Activated naive CD8-positive, alpha-beta T cell (primary cell): ENCODE measurements at regions not wholly inside any gene's neighbourhood (a gene's known extent, or its start where the extent isn't known, plus 50 kb on each side); places are given as distances from the start of the nearest gene placed in this dataset.

Experiments
- H3K27ac Mint-ChIP-seq: one replicate; pipeline ENCODE4 v1.8.0; 2021; ENCODE audit warnings: mixed read lengths
- H3K27me3 Mint-ChIP-seq: one replicate; pipeline ENCODE4 v1.8.0; 2021; ENCODE audit warnings: mixed read lengths
- H3K36me3 Mint-ChIP-seq: one replicate; pipeline ENCODE4 v1.8.0; 2021; ENCODE audit warnings: mixed read lengths
- H3K4me1 Mint-ChIP-seq: one replicate; pipeline ENCODE4 v1.8.0; 2021; ENCODE audit warnings: low read depth, mixed read lengths
- H3K4me3 Mint-ChIP-seq: one replicate; pipeline ENCODE4 v1.8.0; 2021; ENCODE audit warnings: mild to moderate bottlenecking, mixed read lengths
- H3K9me3 Mint-ChIP-seq: one replicate; pipeline ENCODE4 v1.8.0; 2021; ENCODE audit warnings: low read depth, mixed read lengths

DNA sequence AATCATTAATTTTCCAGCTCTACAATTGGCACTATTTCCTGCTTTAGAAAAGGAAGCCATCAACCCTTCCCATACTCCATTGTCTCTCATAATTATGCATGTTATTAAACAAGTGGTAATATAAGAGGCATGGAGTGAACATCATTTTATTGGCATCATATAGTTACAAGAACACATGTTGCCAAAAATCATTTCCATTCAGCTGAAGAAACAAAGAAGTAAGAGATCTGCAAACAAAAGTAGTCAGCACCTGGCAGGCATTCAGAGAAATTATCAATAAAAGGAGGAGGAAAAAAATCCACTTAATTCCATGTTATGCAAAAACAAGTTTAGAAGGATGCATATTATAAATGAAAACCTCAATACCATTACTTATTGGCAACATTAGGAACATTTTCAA is 1208.2 kb upstream of the C9orf72 start:
- H3K4me1 Mint-ChIP-seq = no peaks in the 10 kb centered on the region
- H3K27me3 Mint-ChIP-seq = no peaks in the 10 kb centered on the region
- H3K4me3 Mint-ChIP-seq = no peak overlapping the region
- peaks cover 6% of the 10 kb centered on the region for H3K9me3 Mint-ChIP-seq
- H3K27ac Mint-ChIP-seq = no peak overlapping the region
- no peaks in the 10 kb centered on the region for H3K36me3 Mint-ChIP-seq

DNA sequence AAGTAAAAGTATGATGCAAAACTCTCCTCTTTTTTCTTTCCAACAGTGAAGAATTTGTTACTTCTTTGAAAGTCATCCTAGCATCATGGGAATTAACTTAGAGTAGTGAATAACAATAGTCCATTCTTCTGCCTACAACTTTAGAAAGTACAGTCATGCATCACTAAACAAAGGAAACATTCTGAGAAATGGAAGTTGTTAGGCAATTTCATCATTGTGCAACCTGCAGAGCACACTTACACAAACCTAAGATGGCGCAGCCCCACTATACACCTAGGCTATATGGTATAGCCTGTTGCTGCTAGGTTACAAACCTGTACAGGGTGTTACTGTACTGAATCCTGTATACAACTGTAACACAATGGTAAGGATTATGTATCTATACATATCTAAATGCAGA is 1209.3 kb upstream of the C9orf72 start:
- H3K36me3 Mint-ChIP-seq = no peaks in the 10 kb centered on the region
- H3K27me3 Mint-ChIP-seq = no peaks in the 10 kb centered on the region
- H3K27ac Mint-ChIP-seq = no peak overlapping the region
- peaks cover 6% of the 10 kb centered on the region for H3K9me3 Mint-ChIP-seq
- H3K4me1 Mint-ChIP-seq = no peaks in the 10 kb centered on the region
- no peak overlapping the region for H3K4me3 Mint-ChIP-seq

DNA sequence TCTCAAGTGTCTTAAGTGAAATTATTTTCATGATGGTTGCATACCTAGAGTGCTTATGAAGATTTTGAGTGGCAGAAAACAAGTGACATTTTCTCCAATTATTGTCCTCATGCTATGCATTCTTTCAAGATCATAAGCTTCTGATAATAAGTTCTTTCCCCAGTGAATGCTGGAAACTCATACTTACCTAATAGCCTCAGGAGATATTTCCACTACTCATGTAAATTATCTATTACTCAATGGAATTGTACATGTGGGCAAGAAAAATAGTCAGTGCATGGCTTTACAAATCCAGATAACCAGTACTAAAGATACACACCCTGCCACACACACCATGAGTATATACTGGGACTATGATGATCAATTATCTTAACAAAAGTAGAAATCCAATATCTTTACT is 1219.4 kb upstream of the C9orf72 start:
- no peak overlapping the region for H3K4me3 Mint-ChIP-seq
- H3K36me3 Mint-ChIP-seq = no peaks in the 10 kb centered on the region
- no peaks in the 10 kb centered on the region for H3K9me3 Mint-ChIP-seq
- H3K27me3 Mint-ChIP-seq = no peaks in the 10 kb centered on the region
- H3K27ac Mint-ChIP-seq = no peak overlapping the region
- H3K4me1 Mint-ChIP-seq = no peaks in the 10 kb centered on the region

DNA sequence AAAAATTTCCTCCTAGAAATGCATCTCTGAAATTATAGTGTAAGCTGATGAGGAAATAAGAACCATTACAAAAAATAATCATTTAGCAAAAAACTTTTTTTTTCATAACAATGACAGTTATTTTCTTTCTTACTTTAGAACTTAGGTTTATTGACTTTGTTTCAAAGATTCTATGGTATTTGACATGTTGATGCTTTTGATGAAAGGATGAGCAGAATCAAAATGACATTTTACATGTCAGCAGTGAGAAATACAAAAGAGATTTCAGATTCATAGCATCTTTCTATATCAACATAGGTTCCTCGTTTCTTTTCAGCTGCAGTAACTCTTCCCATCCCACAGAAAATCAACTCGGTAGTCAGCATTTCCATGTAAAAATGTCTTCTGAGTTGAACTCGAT is 1226.6 kb upstream of the C9orf72 start:
- no peaks in the 10 kb centered on the region for H3K9me3 Mint-ChIP-seq
- no peaks in the 10 kb centered on the region for H3K27me3 Mint-ChIP-seq
- H3K27ac Mint-ChIP-seq = no peak overlapping the region
- no peak overlapping the region for H3K4me3 Mint-ChIP-seq
- H3K36me3 Mint-ChIP-seq = no peaks in the 10 kb centered on the region
- no peaks in the 10 kb centered on the region for H3K4me1 Mint-ChIP-seq

- no peaks in the 10 kb centered on the region for H3K4me1 Mint-ChIP-seq
- H3K9me3 Mint-ChIP-seq = no peaks in the 10 kb centered on the region
- no peaks in the 10 kb centered on the region for H3K36me3 Mint-ChIP-seq
- H3K4me3 Mint-ChIP-seq = no peak overlapping the region
- H3K27ac Mint-ChIP-seq = no peak overlapping the region
- no peaks in the 10 kb centered on the region for H3K27me3 Mint-ChIP-seq
Observed at GRCh38 chr9:28801144-28801799, 1228.0 kb upstream of the C9orf72 start.

- H3K4me1 Mint-ChIP-seq = no peaks in the 10 kb centered on the region
- H3K4me3 Mint-ChIP-seq = no peak overlapping the region
- no peaks in the 10 kb centered on the region for H3K36me3 Mint-ChIP-seq
- H3K9me3 Mint-ChIP-seq = no peaks in the 10 kb centered on the region
- H3K27ac Mint-ChIP-seq = no peak overlapping the region
- no peaks in the 10 kb centered on the region for H3K27me3 Mint-ChIP-seq
Observed at GRCh38 chr9:28805197-28805596, 1231.9 kb upstream of the C9orf72 start.

- H3K27me3 Mint-ChIP-seq = no peaks in the 10 kb centered on the region
- H3K36me3 Mint-ChIP-seq = no peaks in the 10 kb centered on the region
- peaks cover 6% of the 10 kb centered on the region for H3K9me3 Mint-ChIP-seq
- no peak overlapping the region for H3K4me3 Mint-ChIP-seq
- H3K27ac Mint-ChIP-seq = no peak overlapping the region
- H3K4me1 Mint-ChIP-seq = no peaks in the 10 kb centered on the region
Observed at GRCh38 chr9:28808042-28808441, 1234.8 kb upstream of the C9orf72 start.

GRCh38 chr9:28810388-28811075 is 1237.3 kb upstream of the C9orf72 start:
- no peaks in the 10 kb centered on the region for H3K4me1 Mint-ChIP-seq
- H3K36me3 Mint-ChIP-seq = no peaks in the 10 kb centered on the region
- H3K27ac Mint-ChIP-seq = no peak overlapping the region
- H3K27me3 Mint-ChIP-seq = no peaks in the 10 kb centered on the region
- H3K9me3 Mint-ChIP-seq = peaks cover 6% of the 10 kb centered on the region
- no peak overlapping the region for H3K4me3 Mint-ChIP-seq

GRCh38 chr9:28820741-28821140 is 1247.5 kb upstream of the C9orf72 start:
- Mint-ChIP-seq H3K9me3 (no peaks in the 10 kb centered on the region), H3K4me3 (no peak overlapping the region), H3K36me3 (no peaks in the 10 kb centered on the region), H3K27ac (no peak overlapping the region), H3K27me3 (no peaks in the 10 kb centered on the region), H3K4me1 (no peaks in the 10 kb centered on the region)

GRCh38 chr9:28821240-28821639 is 1248.0 kb upstream of the C9orf72 start:
- H3K36me3 Mint-ChIP-seq = no peaks in the 10 kb centered on the region
- no peaks in the 10 kb centered on the region for H3K9me3 Mint-ChIP-seq
- H3K27me3 Mint-ChIP-seq = no peaks in the 10 kb centered on the region
- no peak overlapping the region for H3K4me3 Mint-ChIP-seq
- H3K27ac Mint-ChIP-seq = no peak overlapping the region
- no peaks in the 10 kb centered on the region for H3K4me1 Mint-ChIP-seq

- Mint-ChIP-seq H3K27ac (no peak overlapping the region), H3K4me3 (no peak overlapping the region), H3K4me1 (no peaks in the 10 kb centered on the region)
Observed at GRCh38 chr9:28824432-28824963, 1251.2 kb upstream of the C9orf72 start.

DNA sequence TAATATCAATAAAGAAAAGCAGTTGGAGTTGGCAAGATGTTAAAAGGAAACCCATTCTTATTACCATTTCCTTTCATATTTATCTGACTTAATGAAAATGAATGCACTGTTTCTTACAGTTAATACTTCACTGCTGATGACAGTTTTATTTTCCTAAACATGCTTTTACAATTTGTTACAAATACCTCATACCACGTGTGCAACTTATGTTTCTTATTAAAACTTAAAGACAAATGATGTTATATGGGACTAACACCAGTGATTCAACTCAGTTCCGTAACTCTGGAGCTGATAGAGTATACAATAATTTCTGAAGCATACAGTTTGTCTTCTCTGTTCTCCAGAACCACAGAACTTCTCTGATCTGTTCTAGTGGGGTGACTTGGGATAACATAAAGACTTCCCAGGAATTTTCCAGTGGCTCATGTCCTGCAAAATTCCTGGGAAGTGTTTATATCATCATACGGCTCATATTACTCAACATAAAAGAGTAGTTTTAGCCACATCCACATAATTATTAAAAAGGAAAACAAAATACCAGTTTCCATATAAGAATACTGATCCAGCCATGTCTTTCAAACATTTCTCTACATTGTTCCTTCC is 1259.0 kb upstream of the C9orf72 start:
- H3K4me3 Mint-ChIP-seq = no peak overlapping the region
- H3K27ac Mint-ChIP-seq = no peak overlapping the region
- H3K27me3 Mint-ChIP-seq = no peaks in the 10 kb centered on the region

More at GRCh38 chr9:28824432-28824963, 1251.2 kb upstream of the C9orf72 start:
- Mint-ChIP-seq H3K27me3 (no peaks in the 10 kb centered on the region), H3K9me3 (no peaks in the 10 kb centered on the region), H3K36me3 (no peaks in the 10 kb centered on the region)

DNA sequence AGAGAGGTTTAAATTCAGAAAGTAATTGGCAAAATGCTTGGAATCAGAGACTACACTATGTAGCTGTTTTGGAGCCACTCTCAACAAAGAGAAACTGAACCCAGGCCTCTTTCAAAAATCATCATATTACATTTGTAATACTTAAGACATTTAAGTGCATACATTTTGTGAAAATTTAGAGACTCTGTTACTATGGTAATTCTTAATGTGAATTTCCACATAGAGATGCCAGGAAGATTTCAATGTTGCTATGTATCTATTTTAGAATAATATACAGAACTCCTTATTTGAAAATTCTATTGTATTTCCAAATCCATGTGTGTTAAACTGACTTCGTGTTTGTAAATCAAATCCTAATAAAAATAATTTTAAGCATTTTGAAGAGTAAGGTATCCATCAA is 1260.9 kb upstream of the C9orf72 start:
- H3K36me3 Mint-ChIP-seq = no peaks in the 10 kb centered on the region
- no peaks in the 10 kb centered on the region for H3K27me3 Mint-ChIP-seq
- no peak overlapping the region for H3K4me3 Mint-ChIP-seq
- H3K4me1 Mint-ChIP-seq = no peaks in the 10 kb centered on the region
- no peaks in the 10 kb centered on the region for H3K9me3 Mint-ChIP-seq
- H3K27ac Mint-ChIP-seq = no peak overlapping the region

More for the DNA sequence above, 1259.0 kb upstream of the C9orf72 start:
- Mint-ChIP-seq H3K9me3 (no peaks in the 10 kb centered on the region), H3K36me3 (no peaks in the 10 kb centered on the region), H3K4me1 (no peaks in the 10 kb centered on the region)

DNA sequence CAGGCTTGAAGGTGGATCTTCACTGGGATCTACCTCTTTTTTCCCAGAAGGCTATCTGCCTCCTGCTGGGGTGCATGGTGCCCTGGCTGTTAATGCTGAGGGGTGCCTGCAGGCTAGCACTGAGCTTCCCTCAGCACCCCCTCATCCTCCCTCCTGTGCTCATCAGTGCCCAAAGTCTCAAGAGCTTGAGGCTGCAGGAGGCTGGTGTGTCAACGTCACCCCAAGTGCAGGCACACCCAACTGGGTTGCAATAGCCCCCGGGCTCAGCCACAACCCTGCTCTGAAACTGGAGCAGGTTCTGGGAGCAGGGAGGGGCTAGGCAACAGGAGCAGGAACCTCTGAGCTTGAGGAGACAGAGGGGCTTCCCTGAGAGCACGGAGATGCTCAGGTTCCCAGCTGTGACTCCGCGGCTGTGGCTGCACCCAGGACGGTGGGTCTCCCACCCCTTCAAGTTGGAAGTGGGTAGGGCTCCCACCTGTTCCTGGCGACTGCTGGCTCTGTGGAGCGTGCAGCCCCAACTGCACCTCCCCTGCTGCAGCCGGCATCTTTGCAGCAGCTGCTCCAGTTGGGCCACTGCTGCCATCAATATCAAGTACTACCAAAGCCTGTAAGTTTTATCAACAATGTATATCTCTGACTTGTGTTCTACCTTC is 1266.6 kb upstream of the C9orf72 start:
- Mint-ChIP-seq H3K27ac (no peak overlapping the region), H3K4me3 (no peak overlapping the region), H3K27me3 (no peaks in the 10 kb centered on the region), H3K36me3 (no peaks in the 10 kb centered on the region), H3K4me1 (no peaks in the 10 kb centered on the region), H3K9me3 (no peaks in the 10 kb centered on the region)

- Mint-ChIP-seq H3K4me3 (no peak overlapping the region), H3K36me3 (no peaks in the 10 kb centered on the region)
Observed at GRCh38 chr9:28841775-28842174, 1268.5 kb upstream of the C9orf72 start.

More at GRCh38 chr9:28841775-28842174, 1268.5 kb upstream of the C9orf72 start:
- Mint-ChIP-seq H3K27ac (no peak overlapping the region), H3K27me3 (no peaks in the 10 kb centered on the region), H3K9me3 (no peaks in the 10 kb centered on the region), H3K4me1 (no peaks in the 10 kb centered on the region)
